HEK293T (cell line): ENCODE measurements at regions not wholly inside any gene's neighbourhood (a gene's known extent, or its start where the extent isn't known, plus 50 kb on each side); places are given as distances from the start of the nearest gene placed in this dataset.

Source experiments
- FOXK2 ChIP-seq: fragments of 450-650 bp; IDR thresholded peaks from 2 replicates; pipeline ENCODE4 v1.6.1; 2016; ENCODE audit warnings: mild to moderate bottlenecking
- FOXM1 ChIP-seq: fragments of 450-650 bp; IDR thresholded peaks from 2 replicates; pipeline ENCODE4 v1.6.1; 2017; ENCODE audit warnings: mild to moderate bottlenecking, borderline replicate concordance
- SP1 ChIP-seq: fragments of 450-650 bp; IDR thresholded peaks from 2 replicates; pipeline ENCODE4 v1.6.1; 2017
- SUZ12 ChIP-seq: fragments of 450-650 bp; IDR thresholded peaks from 2 replicates; pipeline ENCODE4 v1.6.1; 2016; ENCODE audit warnings: mild to moderate bottlenecking
- TARDBP ChIP-seq: fragments of 450-650 bp; IDR thresholded peaks from 2 replicates; pipeline ENCODE4 v1.6.1; 2016
- ZNF384 ChIP-seq: fragments of 450-650 bp; IDR thresholded peaks from 2 replicates; pipeline ENCODE4 v1.6.1; 2016

DNA sequence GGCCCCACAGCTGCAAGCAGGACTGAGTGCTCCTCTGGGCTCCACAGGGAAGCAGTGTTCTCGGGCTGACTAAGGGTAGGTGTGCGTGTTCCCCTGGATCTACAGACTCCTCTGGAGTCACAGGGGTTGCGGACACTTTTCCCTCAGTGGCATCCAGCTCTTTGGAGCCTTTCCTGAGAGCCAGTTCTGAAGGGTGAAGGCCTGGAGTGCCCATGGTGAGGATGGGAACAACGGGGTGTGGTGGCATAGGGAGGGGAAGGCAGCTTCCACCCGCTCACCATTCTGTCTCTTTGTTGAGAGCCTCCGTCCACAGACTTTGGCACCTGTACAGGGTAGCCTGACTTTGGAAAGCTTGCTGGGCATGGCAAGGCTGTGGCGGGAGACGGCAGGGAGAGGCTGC lies 104.1 kb upstream of the PCBD1 start:
- TF ChIP-seq TARDBP: no peak
- no peak for TF ChIP-seq SUZ12
- no peak for TF ChIP-seq FOXM1
- no peak for TF ChIP-seq SP1
- TF ChIP-seq ZNF384: no peak
- no peak for TF ChIP-seq FOXK2
